ENCODE measurements at regions not wholly inside any gene's neighbourhood (a gene's known extent, or its start where the extent isn't known, plus 50 kb on each side); places are given as distances from the start of the nearest gene placed in this dataset.

- Histone ChIP-seq H3K79me1 (ENCODE audit: low read depth, low read length) (no peaks in the 10 kb centered on the region), H3K9me3 (ENCODE audit: insufficient read depth in 2 of 2, low read depth in 1 of 2, low read length in 1 of 2) (no peaks in the 10 kb centered on the region; a peak in 1 of 4 replicates), H3K23ac (ENCODE audit: insufficient read length) (no peak overlapping the region), H3K14ac (ENCODE audit: insufficient read length) (no peak overlapping the region), H3K79me2 (ENCODE audit: control insufficient read depth in 1 of 2, insufficient read depth in 2 of 2, low read length in 2 of 2) (no peaks in the 10 kb centered on the region), H4K20me1 (replicated peaks in 1 of 2; ENCODE audit: control insufficient read depth in 1 of 2, insufficient read depth in 2 of 2, low read length in 2 of 2) (no peaks in the 10 kb centered on the region), H3K9ac (replicated peaks in 1 of 4; ENCODE audit: extremely low read depth in 1 of 4, low read depth in 3 of 4, low read length in 3 of 4) (no peak overlapping the region), H3K56ac (replicated peaks; ENCODE audit: insufficient read length, low read depth, low read length) (no peak overlapping the region), H2BK120ac (replicated peaks; ENCODE audit: low read depth, low read length) (no peak overlapping the region), H2AK5ac (ENCODE audit: low read depth, low read length) (no peak overlapping the region), H3K4me1 (replicated peaks in 1 of 4; ENCODE audit: control insufficient read depth in 3 of 4, insufficient read depth in 4 of 4, low read length in 3 of 4) (no peaks in the 10 kb centered on the region), H3K36me3 (ENCODE audit: control insufficient read depth in 2 of 4, insufficient read depth in 4 of 4, low read length in 3 of 4) (no peaks in the 10 kb centered on the region), H2AFZ (ENCODE audit: low read length) (no peak overlapping the region), H3K4me2 (ENCODE audit: insufficient read depth in 1 of 2, low read depth in 2 of 2, low read length in 2 of 2) (no peak overlapping the region), H2BK20ac (ENCODE audit: low read length) (no peak overlapping the region), H4K5ac (ENCODE audit: insufficient read length, low read depth, low read length) (no peak overlapping the region), H3K18ac (ENCODE audit: extremely low read depth, low read length) (no peak overlapping the region), H4K8ac (ENCODE audit: extremely low read depth, insufficient read depth, low read length) (no peak overlapping the region), H4K91ac (replicated peaks; ENCODE audit: insufficient read length, low read length) (no peak overlapping the region), H2BK5ac (ENCODE audit: low read depth, low read length) (no peak overlapping the region), H3K4ac (replicated peaks; ENCODE audit: insufficient read length, low read depth, low read length) (no peak overlapping the region), H3K23me2 (ENCODE audit: low read depth, low read length) (no peaks in the 10 kb centered on the region), H2BK15ac (ENCODE audit: low read length) (no peak overlapping the region), H3K27ac (ENCODE audit: low read depth, low read length) (no peak overlapping the region), H3K4me3 (ENCODE audit: extremely low read depth in 1 of 4, insufficient read depth in 2 of 4, low read depth in 3 of 4, low read length in 4 of 4) (no peak overlapping the region), H2BK12ac (ENCODE audit: low read depth, low read length) (no peak overlapping the region), H3K27me3 (replicated peaks in 1 of 4; ENCODE audit: control insufficient read depth in 3 of 4, extremely low read depth in 1 of 4, insufficient read depth in 3 of 4, low read length in 3 of 4) (no peaks in the 10 kb centered on the region)
- POLR2A ChIA-PET (ENCODE audit: partially characterized antibody): no interaction called here
- TF ChIP-seq TAF1 (IDR thresholded peaks at IDR 0.05; ENCODE audit: low read depth, low read length) (no peak), TCF12 (IDR thresholded peaks at IDR 0.05; ENCODE audit: low read depth, low read length) (no peak), HDAC2 (IDR thresholded peaks at IDR 0.05; ENCODE audit: borderline replicate concordance in 1 of 2, low read depth in 2 of 2, low read length in 2 of 2) (no peak), CTCF (IDR thresholded peaks at IDR 0.05; ENCODE audit: control extremely low read depth in 1 of 3, insufficient read depth in 1 of 3, low read depth in 1 of 3, low read length in 3 of 3) (no peak), KDM5A (IDR thresholded peaks at IDR 0.05; ENCODE audit: low read length) (no peak), CHD2 (IDR thresholded peaks at IDR 0.05; ENCODE audit: low read length) (no peak), BACH1 (IDR thresholded peaks at IDR 0.05; ENCODE audit: low read length) (no peak), GTF2F1 (IDR thresholded peaks at IDR 0.05; ENCODE audit: borderline replicate concordance, low read depth, low read length) (no peak)
- DNase-seq (ENCODE audit: low read depth in 1 of 2, low spot score in 2 of 2): no peak
- 96% methylated on average over 1 of the region's 1 CpG; no CpG with 5 or more reads in 1 of the 2 experiments for WGBS, 2 experiments (ENCODE audit: extremely low coverage in 1 of 2, insufficient coverage in 1 of 2, insufficient read length in 1 of 2, insufficient replicate concordance in 2 of 2, low coverage in 1 of 2, low lambda C conversion rate in 2 of 2, missing lambda C conversion rate in 1 of 2)
- FAIRE-seq: no peak
- CTCF ChIA-PET (ENCODE audit: partially characterized antibody): interaction anchor here (0.8 kb wide), 1 partner anchor 52 kb away, joined by 3 read pairs; no protein-coding TSS in a partner anchor
Measured at GRCh38 chr3:102980355-102980696, 545.5 kb downstream of the ZPLD1 start.
